Erythroblast (primary cell): ENCODE measurements at regions not wholly inside any gene's neighbourhood (a gene's known extent, or its start where the extent isn't known, plus 50 kb on each side); places are given as distances from the start of the nearest gene placed in this dataset.
A peak's percentile ranks its signal among the peaks of the same experiment; 100 is the strongest.
"Not testable (repeated sequence)": the region's sequence is repeated elsewhere in the genome, so short reads cannot be mapped to it uniquely, and the experiment has no call there.

Experiments
- DNase-seq, 2 experiments: peaks; one replicate each; lab custom pipeline; 2025; lab: John Stamatoyannopoulos, UW
- GATA1 ChIP-seq: IDR thresholded peaks from 2 replicates; pipeline ENCODE4 v1.6.1; 2011; ENCODE audit warnings: low read depth, mild to moderate bottlenecking, control low read depth, low read length, moderate library complexity
- POLR2A ChIP-seq: IDR thresholded peaks from 2 replicates; pipeline ENCODE4 v1.6.1; 2011; ENCODE audit warnings: mild to moderate bottlenecking, low read length

DNA sequence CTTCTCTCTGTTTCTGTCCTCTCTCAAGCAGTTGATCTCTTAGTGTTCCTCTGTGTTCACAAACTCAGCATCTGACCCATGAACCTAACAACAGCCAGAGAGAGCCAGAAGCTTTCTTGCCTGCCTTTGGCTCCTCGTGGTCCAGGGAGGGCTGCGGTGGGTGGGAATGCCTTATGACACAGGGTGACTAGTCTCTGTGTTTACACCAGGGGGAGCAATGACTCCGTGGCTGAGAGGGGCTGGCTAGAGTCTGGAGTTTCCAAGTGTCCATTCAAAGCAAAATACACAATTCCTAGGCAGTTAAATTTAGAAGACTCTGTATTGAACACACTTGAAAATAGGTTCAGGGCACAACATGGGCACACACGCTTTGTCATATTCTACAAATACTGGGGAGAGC, 370.0 kb upstream of the FRG2C start:
- TF ChIP-seq POLR2A = no peak
- no peak for TF ChIP-seq GATA1
- peak in 1 of 2 experiments; percentile 5 for DNase-seq

- no peak for TF ChIP-seq GATA1
- no peak for DNase-seq
These were observed 369.1 kb upstream of the FRG2C start for GRCh38 chr3:75295013-75295412.

- DNase-seq = no peak
- TF ChIP-seq GATA1 = no peak
- no peak for TF ChIP-seq POLR2A
These were observed 367.3 kb upstream of the FRG2C start for GRCh38 chr3:75296858-75297257.

- TF ChIP-seq GATA1 (no peak), POLR2A (no peak)
- no peak for DNase-seq
These were observed 363.5 kb upstream of the FRG2C start for GRCh38 chr3:75300606-75301005.

DNA sequence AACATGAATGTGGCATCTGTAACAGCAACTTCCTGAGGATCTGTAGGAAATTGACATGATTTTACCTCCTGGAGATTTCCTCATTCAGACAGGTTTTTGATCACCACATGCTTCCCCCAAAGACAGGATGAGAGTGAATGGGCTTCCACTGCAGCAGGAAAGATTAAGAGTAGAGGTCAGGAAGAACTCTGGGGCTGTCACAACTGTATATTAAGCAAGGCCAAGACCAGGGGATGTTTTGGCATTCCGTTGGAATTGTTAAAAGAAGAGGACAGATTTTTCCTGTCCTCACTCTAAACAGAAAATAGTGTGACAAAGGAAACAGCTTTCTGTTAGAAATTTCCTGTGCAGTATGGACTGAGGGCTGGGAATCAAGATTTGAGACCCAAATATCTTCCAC, 363.1 kb upstream of the FRG2C start:
- not testable (repeated sequence) for DNase-seq

GRCh38 chr3:75303741-75304140, 360.4 kb upstream of the FRG2C start:
- DNase-seq = no peak
- no peak for TF ChIP-seq POLR2A
- no peak for TF ChIP-seq GATA1

DNA sequence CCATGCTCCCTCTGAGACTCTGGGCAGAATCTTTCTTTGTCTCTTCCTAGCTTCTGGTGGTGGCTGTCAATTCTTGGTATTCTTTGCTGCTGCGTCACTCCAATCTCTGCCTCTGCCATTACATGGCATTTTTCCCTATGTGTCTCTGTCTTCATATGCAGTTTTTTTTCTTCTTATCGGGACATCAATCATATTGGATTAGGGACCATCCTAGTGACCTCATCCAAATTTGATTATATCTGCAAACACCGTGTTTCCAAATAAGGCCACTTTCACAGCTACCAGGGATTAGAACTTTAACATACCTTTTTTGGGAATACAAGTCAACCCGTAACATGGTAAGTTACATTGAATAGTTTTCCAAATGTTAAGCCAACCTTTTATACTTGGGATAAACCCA, 358.2 kb upstream of the FRG2C start:
- TF ChIP-seq POLR2A = no peak
- TF ChIP-seq GATA1 = no peak
- DNase-seq = no peak

- DNase-seq = not testable (repeated sequence)
These were observed 352.8 kb upstream of the FRG2C start for GRCh38 chr3:75311306-75311705.

- DNase-seq = not testable (repeated sequence)
These were observed 351.7 kb upstream of the FRG2C start for GRCh38 chr3:75312469-75312868.

GRCh38 chr3:75319776-75320175, 344.4 kb upstream of the FRG2C start:
- DNase-seq = not testable (repeated sequence)

DNA sequence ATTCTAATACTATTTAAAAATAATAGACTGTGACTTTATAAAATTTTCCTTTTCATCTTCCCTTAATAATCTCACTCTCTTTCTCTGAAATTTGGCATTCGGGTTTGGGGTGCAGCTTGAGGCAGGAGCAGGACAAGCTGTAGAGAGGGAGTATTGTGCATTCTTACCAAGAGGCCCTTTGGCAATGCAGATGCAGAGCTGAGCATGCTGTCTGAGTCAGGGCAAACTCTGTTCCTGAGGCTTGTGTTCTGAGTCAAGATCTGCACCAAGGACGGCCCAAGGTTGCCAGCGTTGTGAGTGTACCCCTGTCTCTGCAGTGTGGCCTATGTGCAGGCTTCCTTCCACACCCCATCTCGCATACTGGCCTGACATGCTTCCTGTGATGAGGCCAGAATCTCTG, 343.8 kb upstream of the FRG2C start:
- no peak for DNase-seq
- TF ChIP-seq GATA1 = no peak
- TF ChIP-seq POLR2A = no peak

- TF ChIP-seq POLR2A (no peak), GATA1 (no peak)
- DNase-seq = no peak
These were observed 343.1 kb upstream of the FRG2C start for GRCh38 chr3:75321060-75321459.

DNA sequence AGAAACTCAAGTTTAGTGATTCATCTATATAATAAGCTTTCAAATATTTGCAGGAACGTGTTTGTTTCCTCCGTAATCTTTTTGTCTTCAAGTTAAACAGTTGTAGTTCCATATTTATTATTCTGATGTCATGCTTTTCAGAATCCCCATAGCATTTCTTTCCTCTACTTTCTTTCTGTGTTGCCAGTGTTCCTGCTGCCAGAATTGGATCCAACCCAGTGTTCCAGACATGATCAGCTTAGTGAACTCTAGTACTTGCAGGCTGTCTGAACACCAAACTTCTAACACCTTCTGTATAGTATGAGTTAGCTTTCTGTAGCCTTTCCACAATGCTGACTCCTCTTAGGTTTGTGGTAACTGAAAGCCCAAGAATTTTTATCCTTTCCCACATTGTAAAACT, 340.2 kb upstream of the FRG2C start:
- not testable (repeated sequence) for DNase-seq

DNA sequence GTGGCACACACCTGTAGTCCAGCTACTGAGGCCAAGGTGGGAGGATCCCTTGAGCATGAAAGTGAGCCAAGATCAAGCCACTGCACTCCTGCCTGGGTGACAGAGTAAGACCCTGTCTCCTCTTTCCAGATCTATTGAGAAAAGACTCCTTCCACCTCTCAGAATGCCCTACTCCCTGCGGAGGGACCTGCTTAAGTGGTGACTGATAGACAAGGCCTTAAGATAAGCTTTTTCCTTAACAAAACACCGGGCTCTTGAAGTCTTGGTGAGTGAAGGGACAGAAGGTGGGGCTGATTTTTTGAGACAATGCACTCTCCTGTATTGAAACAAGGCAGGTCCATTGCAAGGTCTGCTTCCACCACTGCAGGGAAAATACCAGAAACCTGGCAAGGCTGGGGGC, 338.4 kb upstream of the FRG2C start:
- DNase-seq = no peak
- TF ChIP-seq GATA1 (no peak), POLR2A (no peak)

- TF ChIP-seq GATA1 (no peak), POLR2A (no peak)
These were observed 336.7 kb upstream of the FRG2C start for GRCh38 chr3:75327453-75327852.

DNA sequence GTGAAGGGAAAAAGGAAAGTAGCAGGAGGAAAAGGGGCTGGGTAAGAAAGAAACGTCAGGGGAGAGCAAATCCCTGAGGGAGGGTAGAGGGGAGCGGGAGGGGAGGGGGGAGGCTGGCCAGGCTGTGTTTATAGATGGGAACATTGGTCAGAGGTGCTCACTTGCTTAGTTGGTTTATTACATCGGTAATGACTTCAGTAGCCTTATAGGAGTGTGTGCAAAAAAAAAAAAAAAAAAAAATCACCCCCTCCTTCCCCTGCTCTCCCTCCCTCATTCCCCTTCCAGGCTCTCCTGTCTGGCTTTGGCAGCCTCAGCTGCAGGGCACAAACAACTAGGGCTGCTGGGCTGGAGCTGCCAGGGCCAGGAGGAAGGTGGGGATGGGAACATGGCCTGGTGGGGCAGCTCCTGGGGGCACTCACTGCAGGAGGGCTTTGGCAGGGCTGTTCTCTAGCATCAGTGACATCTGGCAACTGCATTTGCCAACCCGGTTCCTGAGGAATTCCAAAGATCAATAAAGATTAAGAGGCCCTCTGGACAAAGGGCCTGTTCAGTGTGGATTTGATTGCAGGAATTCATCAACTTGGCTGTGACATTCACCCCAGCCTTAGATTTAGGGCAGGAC, 334.5 kb upstream of the FRG2C start:
- TF ChIP-seq POLR2A (no peak), GATA1 (no peak)
- no peak for DNase-seq

More at GRCh38 chr3:75327453-75327852, 336.7 kb upstream of the FRG2C start:
- DNase-seq = no peak

DNA sequence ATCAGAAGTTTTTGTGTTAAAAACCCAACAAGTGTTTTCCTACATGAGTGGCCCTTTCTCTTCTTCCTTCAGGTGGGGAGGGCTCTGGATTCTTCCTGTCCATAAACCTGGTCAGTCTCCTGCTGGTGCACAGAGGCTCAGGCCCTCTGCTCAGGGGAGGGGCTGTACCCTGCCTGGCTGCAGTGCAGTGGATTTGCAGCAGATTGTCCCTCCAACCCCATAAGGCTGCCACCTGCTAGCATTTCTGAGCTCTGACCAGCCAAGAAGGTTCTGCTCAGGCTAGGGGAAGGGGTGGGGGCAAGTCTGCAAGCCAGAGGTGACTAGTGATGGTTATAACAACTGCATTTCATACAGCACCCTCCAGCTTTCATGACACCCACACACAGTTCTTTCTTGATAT, 333.7 kb upstream of the FRG2C start:
- not testable (repeated sequence) for DNase-seq

DNA sequence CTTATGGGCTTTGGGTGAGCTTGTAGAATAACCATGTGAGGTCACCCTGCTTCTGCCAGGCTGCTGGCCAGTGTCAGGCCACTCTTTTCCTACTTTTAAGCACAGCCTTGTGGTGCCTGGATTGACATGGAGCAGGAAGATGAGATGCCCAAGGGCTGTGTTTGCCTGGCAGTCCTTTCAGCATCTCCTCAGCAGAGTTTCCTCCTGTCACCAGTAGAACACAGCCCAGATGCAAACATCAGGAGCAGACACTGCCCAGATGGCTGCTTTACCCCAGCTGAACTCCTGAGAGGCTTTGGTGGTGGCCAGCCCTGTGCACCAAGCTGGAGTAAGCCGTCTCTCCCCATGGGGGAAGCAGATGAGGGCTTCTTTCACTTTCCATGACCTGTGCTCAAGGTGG, 332.0 kb upstream of the FRG2C start:
- not testable (repeated sequence) for DNase-seq
